ENCODE measurements at regions not wholly inside any gene's neighbourhood (a gene's known extent, or its start where the extent isn't known, plus 50 kb on each side); places are given as distances from the start of the nearest gene placed in this dataset.

- intact Hi-C loops (cut with DNase I), result no loop called here
- 37 to 68% (median 43%) methylated on average over 2 to 3 of the region's 3 CpGs for WGBS, 4 donors
- H3K4me1 ChIP-seq (replicated peaks in 1 of 2), result no peaks in the 10 kb centered on the region
- H3K27ac ChIP-seq, result no peak overlapping the region
- H3K4me3 ChIP-seq, result no peak overlapping the region
- no peaks in the 10 kb centered on the region for H3K27me3 ChIP-seq
- no peak for DNase-seq
- H3K9me3 ChIP-seq (replicated peaks in 1 of 3), result no peaks in the 10 kb centered on the region
- no peaks in the 10 kb centered on the region for H3K36me3 ChIP-seq (replicated peaks in 1 of 2)
- no peak for TF ChIP-seq POLR2A (IDR thresholded peaks at IDR 0.05)
- peak in 1 of 6 experiments; percentile 6 for TF ChIP-seq CTCF (IDR thresholded peaks at IDR 0.05)
Measured at GRCh38 chr11:13834463-13834862, 128.1 kb upstream of the SPON1 start.

- H3K4me3 ChIP-seq, result no peak overlapping the region
- no peak for DNase-seq
- 81 to 93% (median 84%) methylated on average over 2 of the region's 2 CpGs for WGBS, 4 donors
- no peaks in the 10 kb centered on the region for H3K36me3 ChIP-seq (replicated peaks in 1 of 2)
- no peaks in the 10 kb centered on the region for H3K4me1 ChIP-seq (replicated peaks in 1 of 2)
- no peak overlapping the region for H3K27ac ChIP-seq
- intact Hi-C loops (cut with DNase I), result no loop called here
- TF ChIP-seq POLR2A (IDR thresholded peaks at IDR 0.05), result no peak
- TF ChIP-seq CTCF (IDR thresholded peaks at IDR 0.05), result no peak
- no peaks in the 10 kb centered on the region for H3K9me3 ChIP-seq (replicated peaks in 1 of 3)
- no peaks in the 10 kb centered on the region for H3K27me3 ChIP-seq
Measured at GRCh38 chr11:13836666-13837065, 125.9 kb upstream of the SPON1 start.

GRCh38 chr11:13837286-13837685 lies 125.2 kb upstream of the SPON1 start:
- TF ChIP-seq CTCF (IDR thresholded peaks at IDR 0.05) (no peak), POLR2A (IDR thresholded peaks at IDR 0.05) (no peak)
- DNase-seq, result no peak
- WGBS, 4 donors, result 78 to 88% (median 81%) methylated on average over 2 of the region's 2 CpGs
- intact Hi-C loops (cut with DNase I), result no loop called here
- no peaks in the 10 kb centered on the region for H3K27me3 ChIP-seq
- H3K4me1 ChIP-seq (replicated peaks in 1 of 2), result no peaks in the 10 kb centered on the region
- H3K36me3 ChIP-seq (replicated peaks in 1 of 2), result no peaks in the 10 kb centered on the region
- no peak overlapping the region for H3K4me3 ChIP-seq
- no peak overlapping the region for H3K27ac ChIP-seq
- no peaks in the 10 kb centered on the region for H3K9me3 ChIP-seq (replicated peaks in 1 of 3)

DNA sequence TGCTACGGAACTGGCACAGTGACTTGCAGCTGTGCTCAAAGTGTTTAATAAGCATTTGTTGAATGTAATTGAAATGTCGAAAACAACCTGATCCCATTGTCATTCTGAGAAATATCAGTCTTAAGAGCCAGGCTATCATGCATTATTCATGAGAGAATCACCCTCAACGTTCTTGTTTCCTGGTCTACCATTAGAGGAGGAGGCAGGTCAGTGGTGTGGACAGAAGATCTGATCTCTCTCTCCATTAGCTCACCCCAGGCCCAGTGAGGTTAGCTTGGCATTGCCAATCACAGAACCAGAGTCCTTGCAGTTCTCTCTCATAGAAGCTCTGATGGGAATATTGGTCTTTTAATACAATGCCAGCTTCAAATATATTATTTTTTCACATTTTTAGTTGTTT lies 121.1 kb upstream of the SPON1 start:
- Histone ChIP-seq H3K36me3 (replicated peaks in 1 of 2) (no peaks in the 10 kb centered on the region), H3K9me3 (replicated peaks in 1 of 3) (no peaks in the 10 kb centered on the region), H3K27me3 (no peaks in the 10 kb centered on the region), H3K4me1 (replicated peaks in 1 of 2) (no peaks in the 10 kb centered on the region), H3K27ac (no peak overlapping the region), H3K4me3 (no peak overlapping the region)
- intact Hi-C loops (cut with DNase I), result no loop called here
- no peak for DNase-seq
- 64 to 74% (median 68%) methylated on average over 3 of the region's 3 CpGs for WGBS, 4 donors
- no peak for TF ChIP-seq CTCF (IDR thresholded peaks at IDR 0.05)
- no peak for TF ChIP-seq POLR2A (IDR thresholded peaks at IDR 0.05)
